ENCODE measurements at regions not wholly inside any gene's neighbourhood (a gene's known extent, or its start where the extent isn't known, plus 50 kb on each side); places are given as distances from the start of the nearest gene placed in this dataset.
"Not testable (repeated sequence)": the region's sequence is repeated elsewhere in the genome, so short reads cannot be mapped to it uniquely, and the experiment has no call there.

DNA sequence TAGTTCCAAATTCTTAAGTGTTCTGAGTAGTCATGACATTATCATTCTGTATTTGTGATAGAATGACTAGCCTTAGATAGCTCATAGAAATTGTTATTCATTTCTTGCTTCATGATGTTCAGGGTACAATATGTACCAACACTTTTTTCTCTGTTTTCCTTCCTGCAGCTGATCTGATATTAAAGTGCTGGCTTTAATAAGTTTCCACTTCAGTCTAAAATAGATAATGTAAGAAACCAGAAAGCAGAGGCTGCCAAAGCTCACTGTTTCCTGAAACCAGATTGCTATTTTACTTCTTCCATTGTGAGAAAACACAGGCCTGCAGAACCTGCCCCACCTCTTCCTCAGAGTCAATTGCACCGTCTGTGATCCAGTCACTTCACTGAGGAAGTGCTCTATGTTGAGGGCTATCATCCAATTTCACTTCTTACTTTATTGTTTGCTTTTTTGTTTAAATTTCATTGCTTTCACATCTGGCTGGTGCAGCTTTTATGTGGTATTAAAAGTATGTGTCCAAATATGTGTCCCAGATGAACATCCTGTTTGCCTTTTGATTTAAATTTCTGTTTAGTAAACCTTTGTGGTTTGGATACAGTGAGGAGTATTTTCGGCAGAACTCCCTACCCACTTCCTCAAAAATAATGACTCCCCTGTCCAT lies 652.1 kb downstream of the ANKRD50 start:
- DNase-seq, result peak; percentile 25 to 46 (median 36)

DNA sequence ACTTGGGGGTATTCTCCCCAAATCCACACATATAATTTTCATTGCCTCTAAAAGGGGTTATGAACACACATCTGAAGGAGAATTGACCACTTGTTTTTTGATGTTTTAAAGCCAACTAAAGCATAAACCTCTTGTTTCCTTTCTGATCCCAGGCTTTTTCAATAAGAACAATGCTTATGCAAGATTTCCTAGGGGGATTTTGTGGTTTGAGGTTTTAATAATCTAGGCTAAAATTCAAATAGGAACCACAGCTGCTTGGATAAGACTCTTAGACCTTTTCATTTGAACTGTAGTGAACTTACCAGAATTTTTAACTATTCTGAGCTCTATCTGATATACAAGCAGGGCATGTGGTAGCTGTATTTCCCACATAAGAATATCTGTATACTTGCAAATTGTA lies 651.1 kb downstream of the ANKRD50 start:
- DNase-seq, result no peak

DNA sequence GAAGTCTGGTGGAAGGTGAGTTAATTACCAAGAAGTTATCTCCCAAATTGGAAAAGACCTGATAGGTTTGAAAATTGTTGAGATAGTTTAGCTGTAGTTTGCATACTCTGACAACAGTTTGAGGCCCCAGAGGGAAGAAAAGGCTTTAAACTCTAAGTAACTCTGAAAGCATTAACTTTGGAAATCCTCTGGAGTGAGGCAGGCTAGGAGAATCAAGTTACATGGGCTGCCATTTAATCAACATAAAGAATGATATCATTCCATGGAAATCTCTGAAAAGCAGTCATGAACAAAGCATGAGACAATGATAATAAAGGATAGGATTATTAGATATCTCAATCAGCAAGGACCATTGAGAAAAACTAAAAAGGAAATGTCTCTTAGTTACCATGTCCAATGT lies 647.1 kb downstream of the ANKRD50 start:
- DNase-seq, result no peak

DNA sequence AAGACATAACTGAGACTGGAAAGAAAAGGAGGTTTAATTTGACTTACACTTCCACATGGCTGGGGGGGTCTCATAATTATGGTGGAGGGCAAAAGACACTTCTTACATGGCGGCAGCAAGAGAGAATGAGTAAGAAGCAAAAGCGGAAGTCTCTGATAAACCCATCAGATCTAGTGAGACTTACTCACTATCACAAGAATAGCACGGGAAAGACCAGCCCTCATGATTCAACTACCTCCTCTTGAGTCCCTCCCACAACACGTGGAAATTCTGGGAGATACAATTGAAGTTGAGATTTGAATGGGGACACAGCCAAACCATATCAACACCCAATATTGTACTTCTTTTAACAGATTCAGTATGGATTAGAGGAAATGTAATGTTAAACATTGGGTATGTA lies 646.6 kb downstream of the ANKRD50 start:
- DNase-seq, result no peak

DNA sequence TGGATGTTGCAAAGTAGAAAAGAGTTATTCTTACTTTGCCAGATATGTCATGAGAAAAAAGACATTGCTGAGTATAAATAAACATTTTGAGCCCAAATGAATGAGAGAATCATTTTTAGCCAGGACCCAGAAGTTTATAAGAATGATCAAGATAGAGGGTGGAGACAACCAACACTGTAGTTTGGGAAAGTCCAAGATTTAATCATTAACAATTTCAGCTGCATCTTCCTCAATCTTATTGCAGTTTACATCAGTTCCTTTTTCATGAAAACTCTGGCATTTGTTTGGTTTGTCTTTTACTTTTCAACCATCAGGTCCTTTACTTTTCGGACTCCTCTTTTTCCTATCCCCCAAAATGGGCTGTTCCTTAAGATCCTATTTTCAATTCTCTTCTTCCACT lies 645.9 kb downstream of the ANKRD50 start:
- peak in 2 of 4 experiments; percentile 6 for DNase-seq

DNA sequence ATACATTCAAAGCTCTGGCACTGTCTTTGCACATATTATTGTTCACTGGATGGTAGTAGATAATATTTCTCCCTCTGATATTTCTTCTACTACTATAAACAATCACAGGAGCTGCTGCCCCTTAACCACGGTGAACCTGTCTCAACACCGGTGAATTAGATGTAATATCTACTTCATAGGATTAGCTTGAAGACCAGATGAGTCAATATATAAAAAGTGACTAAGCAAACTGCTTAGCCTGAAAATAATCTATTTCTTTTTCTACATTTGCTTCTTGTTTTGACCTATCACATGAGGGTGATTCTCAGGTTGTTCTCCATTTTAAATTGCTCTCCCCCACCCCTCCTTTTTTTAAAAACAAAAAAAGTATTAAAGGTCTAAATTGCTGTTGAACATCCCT lies 645.5 kb downstream of the ANKRD50 start:
- DNase-seq, result peak in 1 of 4 experiments; percentile 5

DNA sequence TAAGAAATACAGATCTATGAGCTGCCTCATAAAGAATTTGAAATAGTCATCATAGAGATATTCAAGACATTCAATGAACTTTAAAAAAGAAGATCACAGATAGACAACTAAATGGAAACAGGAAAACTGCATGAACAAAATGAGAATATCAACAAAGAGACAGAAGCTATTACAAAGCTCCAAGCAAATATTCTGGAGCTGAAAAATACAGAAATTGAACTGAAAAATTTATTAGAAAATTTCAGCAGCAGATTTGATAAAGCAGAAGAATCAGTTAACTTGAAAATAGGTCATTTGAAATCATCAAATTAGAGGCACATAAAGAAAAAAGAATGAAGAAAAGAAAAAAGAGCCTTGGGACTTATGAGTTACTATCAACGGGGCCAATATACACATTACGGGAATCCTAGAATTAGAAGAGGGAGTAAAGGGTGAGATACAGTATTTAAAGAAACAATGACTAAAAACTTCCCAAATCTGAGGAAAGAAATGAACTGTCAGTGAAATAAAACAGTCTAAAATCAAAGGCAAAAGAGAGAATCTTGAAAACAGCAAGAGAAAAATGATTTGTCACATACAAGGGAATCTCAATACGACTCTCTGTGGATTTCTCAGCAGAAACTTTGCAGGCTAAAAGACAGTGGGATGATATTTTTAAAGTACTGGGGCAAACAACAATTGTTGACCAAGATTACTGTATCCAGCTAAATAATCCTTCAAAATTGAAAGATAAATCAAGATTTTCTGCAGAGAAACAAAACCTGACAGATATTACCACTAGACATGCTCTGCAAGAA lies 641.6 kb downstream of the ANKRD50 start:
- no peak for DNase-seq

DNA sequence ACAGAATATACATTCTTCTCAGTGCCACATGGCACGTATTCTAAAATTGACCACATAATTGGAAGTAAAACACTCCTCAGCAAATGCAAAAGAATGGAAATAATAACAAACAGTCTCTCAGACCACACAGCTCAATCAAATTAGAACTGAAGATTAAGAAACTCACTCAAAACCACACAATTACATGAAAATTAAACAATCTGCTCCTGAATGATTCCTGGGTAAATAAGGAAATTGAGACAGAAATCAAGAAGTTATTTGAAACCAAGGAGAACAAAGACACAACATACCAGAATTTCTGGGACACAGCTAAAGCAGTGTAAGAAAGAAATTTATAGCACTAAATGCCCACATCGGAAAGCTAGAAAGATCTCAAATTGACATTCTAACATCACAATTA lies 637.3 kb downstream of the ANKRD50 start:
- DNase-seq, result not testable (repeated sequence)

DNA sequence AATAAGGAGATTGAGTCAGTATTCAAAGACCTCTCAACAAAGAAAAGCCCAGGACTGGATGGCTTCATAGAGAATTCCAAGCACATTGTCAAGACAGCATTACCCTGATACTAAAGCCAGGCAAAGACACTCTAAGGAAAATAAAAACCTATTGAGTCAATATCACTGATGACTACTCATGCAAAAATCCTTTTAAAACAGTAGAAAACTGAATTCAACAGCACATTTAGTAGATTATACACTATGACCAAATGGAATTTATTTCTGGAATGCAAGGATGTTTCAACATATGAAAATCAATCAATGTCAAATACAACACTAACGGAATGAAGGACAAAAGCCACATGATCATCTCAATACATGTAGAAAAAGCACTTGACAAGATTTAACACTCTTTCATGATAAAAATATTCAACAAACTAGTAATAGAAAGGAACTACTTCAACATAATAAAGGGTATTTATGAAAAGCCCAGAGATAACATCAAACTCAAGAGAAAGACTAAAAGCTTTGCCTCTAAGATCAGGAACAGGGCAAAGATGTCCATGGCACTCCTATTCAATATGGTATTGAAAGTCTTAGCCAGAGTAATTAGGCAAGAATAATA lies 633.3 kb downstream of the ANKRD50 start:
- no peak for DNase-seq

DNA sequence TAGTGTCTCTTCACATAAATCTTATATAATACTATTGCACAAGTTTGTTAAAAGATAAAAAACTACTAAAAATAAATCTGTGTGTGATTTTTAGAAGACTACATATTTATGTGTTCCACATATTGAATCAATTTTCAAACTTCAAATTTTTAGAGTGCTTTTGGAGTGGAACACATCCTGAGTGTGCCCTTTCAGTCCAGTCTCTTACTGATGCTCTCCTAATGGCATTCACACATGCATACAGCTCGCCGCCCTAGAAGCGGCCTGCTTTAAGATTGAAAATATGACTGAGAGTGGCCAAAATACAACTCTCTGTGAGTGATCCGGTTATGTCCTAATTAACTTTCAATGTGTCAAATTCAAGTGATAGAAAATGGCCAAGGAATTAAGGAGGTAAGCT lies 628.8 kb downstream of the ANKRD50 start:
- DNase-seq, result no peak

DNA sequence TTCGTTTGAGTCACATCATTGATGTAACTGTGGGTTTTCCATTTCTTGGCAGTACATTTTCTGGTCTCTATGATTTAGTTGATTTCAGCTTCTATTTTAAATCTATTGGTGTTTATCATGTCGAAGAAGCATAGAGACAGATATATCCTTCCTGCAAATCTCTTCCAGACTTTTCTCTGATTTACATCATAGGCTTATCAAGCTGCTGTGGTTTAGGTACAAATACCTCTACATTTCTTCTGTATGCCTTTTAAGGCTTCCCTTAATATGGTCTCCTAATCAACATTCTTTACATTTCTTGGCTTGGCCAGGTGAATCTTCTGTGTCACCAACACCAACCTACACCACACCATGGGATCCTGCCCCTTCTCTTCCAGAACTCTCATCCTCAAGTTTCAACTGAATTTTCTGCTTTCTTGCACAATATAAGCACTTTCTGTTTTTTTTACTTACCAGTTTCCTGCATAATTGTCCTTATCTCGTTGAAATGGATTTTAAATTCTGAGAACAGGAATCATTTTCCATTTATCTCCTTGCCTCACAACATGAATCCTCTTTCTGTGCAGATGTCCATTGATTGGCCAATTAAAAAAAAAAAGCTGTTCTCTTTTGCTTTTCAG lies 626.9 kb downstream of the ANKRD50 start:
- no peak for DNase-seq

DNA sequence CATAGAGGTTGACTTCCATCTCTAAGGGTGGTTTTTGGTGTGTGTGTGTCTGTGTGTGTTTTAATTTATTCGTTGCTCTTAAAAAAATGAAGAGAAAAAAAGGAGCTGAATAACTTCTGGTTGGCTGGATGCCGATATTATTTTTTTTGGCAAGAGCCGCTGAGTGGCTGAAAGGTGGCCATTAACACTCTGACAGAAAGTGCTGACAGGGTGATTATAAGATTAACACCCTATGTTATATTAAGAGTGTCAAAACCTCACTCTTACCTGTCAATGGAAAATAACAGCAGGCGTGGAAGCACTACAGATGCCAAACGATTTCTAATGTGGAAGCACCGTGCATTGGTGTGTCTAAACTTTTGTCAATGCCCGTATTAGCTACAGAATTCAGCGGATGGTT lies 622.5 kb downstream of the ANKRD50 start:
- no peak for DNase-seq

DNA sequence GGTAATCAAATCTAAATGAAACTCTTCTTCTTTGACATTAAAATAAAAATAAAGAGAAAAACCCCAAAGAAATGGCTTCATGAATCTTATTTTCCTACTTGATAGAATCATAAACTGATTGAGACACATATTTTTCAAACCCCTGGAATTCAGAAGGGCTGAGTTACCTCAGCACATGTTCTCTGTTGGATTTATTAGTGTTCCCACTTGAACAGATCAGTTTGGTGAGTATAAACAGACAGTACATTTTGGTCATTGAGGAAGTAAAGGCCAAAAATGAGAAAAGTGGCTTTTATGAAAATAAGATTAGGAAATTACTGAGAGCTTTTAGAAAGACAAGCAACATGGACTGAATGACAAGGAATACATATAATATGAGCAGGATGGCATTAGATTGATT lies 620.4 kb downstream of the ANKRD50 start:
- no peak for DNase-seq

DNA sequence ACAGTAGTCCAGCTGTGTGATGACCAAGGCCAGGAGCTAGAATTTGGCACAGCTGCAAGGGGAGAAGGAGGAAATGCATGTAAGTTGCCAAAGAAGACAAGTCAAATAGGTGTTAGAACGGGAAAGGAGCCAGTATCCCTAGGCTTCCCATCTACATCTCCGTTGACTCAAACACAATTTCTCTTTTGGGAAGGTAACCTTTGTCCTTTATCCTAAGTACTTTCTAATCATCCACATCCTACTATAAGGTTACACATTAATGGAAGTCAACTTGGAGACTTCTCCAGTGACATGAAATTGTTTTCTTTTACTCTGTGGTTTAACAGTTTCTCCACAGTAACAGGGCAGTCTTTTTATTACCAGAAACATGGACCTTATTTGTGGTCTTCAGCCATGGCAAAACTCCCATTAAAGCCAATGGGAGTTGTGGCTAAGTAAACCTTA lies 620.0 kb downstream of the ANKRD50 start:
- no peak for DNase-seq

DNA sequence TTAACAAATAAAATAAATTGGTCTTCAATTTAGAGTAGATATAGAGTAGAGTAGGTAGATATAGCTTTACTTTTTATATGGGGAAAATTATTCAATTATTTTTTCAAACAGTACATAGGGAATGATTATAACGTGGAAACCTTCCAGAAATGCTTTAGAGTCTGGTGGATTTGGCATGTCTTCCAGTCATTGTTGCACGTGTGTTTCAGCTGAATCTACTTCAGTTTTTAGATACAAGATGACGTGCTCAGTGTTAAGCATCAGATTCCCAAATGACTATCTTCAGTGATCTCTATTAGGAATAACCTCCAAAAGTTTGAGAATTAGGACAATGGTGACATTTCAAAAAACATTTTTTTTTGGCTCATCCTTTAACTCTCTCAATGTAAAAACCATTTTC lies 616.9 kb downstream of the ANKRD50 start:
- no peak for DNase-seq

DNA sequence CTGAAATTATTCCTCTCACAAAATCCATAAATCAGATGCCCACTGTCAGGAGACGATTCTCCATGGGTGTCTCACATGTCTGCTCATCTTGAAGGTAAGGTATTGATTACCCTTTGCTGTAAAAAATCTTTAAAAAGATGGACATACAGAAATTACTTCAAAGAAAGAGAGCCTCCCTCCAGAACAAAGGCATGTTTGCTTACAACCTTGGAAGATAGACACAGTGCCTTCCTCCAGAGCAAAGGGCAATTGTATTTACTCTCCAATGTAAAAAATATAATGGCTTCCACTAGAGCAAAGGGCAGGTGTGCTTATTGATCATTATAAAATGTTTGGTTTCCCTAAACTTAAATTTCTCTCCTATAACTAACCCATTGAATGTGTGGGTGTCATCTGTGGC lies 616.2 kb downstream of the ANKRD50 start:
- no peak for DNase-seq

DNA sequence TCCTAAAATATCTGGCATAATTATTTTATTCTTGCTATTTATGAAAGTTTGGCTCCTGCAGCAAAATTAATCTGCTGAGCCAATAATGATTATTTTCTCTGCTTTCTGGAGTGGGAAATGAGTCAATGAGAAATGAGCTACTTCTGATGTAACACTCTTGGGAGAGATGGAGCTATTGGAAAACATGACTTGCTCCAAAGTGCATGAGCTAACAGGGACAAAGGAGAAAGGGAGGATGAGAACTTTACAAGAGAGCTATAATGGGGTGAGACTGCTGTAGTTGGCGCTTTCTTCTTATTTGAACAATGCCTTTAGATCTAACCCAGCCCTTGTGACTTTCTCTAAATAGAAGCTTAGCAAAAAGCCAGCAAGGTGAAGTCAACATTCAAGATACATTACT lies 615.1 kb downstream of the ANKRD50 start:
- no peak for DNase-seq

DNA sequence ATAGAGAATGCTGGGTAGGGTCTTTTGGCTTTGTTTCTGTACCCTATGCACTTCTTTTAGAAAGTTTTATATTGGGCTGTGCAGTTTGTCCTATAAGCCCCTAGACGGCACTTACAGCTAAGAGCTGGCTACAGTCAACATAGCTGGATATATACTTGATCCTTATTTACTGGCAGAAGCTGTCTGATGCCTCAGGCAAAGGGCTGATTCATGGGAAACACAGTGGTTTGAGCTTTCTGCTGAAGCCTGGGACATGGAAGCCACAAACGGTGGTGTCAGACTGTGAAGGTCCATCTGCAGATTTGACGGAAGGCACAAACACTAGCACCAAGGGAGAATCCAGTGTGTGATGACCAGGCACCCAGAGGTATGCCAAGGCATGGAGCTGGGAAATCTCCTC lies 608.4 kb downstream of the ANKRD50 start:
- no peak for DNase-seq

DNA sequence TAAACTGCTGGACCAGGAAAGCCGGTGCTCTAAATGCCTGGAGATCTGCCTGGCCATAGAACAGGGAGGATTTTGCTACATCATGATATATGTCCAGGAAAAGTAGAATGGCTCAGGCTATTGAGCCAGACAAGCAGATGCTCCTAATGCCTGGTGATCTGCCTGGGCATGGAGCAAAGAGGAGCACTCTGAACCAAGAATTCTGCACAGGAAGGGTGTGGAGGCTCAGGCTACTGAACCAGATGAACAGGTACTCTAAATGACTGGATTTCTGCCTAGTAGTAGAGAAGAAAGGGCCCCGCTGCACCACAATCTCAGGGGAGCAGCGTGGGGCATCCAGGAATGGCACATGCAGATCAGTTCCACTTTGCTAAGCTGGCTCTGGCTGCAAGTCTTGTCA lies 607.9 kb downstream of the ANKRD50 start:
- DNase-seq, result no peak

DNA sequence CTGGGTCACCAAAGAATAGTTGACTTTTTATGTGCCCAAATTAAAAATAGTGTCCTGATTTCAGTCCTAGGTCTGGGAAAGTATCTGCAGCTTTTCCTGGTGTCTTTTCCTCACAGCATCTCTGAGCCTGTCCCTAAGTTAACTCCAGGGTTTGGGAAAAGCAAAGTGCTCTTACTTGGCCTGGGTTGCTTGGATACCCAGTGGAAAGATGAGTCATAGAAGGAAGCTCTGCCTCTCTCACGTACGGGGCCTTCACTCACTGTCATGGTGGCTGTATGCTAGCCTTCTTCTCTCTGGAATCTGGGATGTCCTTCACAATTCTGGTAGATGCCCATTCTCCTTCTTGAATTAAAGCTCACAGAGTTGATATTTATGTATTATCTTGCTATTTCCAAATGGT lies 607.3 kb downstream of the ANKRD50 start:
- no peak for DNase-seq

DNA sequence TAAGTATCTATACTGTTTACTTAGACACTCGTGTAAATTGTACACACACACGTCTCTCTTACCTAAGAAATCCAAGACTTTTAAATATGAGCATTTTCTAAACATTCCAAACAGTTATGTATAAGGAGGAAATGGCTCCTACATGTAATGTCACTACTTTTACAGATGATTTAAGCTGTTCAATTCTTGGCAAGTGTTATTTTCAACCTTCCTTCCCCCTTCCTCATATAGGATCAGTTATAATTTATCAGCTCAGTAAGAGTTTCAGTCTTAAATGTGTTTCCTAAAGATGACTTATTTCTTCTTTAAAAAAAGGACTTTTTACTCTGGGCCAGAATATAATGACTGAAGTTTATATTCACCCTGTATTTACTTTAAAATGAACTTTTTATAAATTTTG lies 601.1 kb downstream of the ANKRD50 start:
- DNase-seq, result no peak

DNA sequence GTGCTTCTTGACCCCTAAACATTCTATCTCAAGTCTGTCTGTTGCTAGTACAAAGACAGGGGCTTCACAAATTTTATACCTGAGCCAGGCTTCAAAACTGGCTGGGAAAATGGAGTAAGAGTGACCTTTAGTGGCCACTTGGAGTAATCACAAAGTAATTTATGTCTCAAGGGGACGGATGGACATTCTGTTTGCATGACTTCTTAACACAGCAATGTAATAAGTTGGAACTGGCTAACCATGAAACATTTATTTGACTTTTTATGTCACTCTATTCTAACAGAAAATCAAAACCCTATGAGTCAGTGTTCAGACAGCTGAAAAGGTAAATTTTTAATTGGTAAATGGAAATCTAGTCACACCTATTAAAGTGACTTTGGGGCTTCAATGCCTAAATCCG lies 600.6 kb downstream of the ANKRD50 start:
- peak; percentile 19 to 52 (median 42) for DNase-seq

DNA sequence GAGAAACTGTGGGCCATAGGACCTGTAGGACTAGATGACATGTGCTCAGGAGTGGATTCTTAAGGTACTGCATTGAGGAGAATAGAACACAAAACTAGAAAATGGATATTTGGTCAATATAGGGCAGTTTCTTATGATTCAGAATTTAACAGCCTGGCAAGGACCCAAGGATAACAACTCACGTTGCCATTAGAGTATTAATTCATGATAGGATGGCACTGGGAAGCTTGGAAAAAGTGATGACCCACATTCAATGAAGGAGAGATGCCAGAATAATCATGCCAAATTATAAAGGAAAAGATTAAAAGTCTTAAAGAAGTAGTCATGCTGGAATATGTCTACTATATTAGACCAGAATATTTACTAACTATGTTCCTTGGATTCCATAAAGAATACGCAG lies 594.5 kb downstream of the ANKRD50 start:
- DNase-seq, result no peak

All from suppressor macrophage (primary cell).